DMS53 treated with DMSO at 0.1 percent for 48 hours (cell line): ENCODE measurements at regions not wholly inside any gene's neighbourhood (a gene's known extent, or its start where the extent isn't known, plus 50 kb on each side); places are given as distances from the start of the nearest gene placed in this dataset.
A peak's percentile ranks its signal among the peaks of the same experiment; 100 is the strongest.

Source experiments
- DNase-seq: peaks from one replicate; lab custom pipeline; 2025; ENCODE audit not compliant: unreplicated experiment; lab: John Stamatoyannopoulos, UW

DNA sequence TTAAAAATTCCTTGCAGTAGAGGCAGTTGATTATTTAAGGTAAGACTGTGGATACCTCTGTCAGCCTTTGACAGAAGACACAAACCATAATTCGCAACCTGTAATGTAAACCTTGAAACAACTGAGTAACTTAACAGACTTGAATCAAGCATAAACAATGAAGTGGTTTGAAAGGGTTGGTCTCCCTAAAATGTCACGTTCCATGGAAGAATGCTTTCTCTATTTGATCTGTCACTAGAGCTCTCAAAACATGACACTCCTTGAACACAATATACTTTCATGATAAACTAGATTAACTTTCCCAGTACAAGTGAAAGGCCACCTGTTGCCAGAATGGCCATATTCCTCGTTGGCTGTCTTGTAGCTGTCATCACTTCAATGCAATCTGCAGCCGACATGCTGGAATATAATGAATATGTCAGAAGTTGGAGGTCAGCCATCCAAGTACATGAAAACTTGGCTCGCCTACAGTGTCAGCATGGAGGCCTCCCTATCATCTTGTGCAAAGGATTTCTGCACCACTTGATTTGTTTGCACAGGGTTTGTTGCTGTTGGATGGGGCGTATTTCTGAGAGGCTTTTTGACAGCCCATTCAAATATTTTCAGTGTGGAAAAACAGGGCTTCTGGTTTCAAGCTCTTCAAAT lies 228.0 kb downstream of the TLE4 start:
- peak; percentile 71 for DNase-seq

DNA sequence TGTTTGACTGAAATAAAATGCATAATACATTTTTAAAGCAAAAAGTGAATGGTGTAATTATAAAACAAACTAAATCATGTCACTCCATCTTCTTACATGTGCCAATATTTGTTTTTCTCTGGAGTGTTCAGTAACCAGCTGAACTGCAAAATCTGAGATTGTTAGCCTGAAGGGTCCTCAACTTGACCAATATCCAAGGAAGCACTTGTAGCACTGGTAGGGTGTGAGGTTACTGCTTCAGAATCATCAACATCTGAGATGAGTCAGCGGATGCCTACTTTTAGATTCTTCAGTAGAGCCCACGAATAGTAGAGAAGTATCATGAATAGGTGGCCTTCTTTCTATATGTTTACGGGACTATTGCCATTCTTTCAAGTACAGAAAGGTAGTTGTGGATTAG lies 226.7 kb downstream of the TLE4 start:
- peak; percentile 9 for DNase-seq

DNA sequence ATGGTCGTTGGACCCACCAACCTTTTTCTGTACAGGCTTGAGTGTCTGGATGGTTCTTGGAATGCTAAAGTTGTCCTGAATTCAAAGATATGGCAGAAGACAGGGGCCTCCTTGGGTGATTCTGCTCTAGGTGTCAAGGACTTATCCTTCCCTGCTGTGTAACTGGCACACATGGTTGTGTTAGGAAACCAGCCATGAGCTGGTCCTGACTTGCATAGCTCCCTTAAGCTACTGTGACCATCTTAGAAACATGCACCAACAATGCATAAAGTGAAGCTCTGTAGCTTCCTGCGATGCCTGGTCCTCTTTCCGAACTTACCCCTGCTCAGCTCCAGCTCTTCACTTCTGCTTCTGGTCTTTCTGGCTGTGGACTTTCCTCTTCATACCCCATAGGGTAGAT lies 224.6 kb downstream of the TLE4 start:
- DNase-seq: no peak

DNA sequence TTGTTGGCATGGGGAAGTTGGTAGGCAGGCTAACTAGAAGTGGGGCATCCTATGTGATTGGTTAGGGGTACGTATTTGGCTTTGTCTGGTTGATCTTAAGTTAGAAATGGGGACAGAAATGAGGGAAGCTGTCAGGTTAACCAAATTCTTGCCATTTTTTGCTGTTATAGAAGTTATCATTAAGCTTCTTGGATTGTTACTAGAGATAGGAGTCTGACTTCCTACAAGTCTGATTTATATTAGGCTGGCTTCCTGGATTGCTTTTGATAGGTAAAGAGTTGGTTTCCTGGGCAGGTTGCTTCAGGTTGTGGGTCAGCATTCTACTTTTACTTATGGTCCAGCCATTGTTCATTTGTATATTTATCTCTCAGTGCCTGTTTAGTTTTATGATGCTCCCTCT lies 216.9 kb downstream of the TLE4 start:
- no peak for DNase-seq

DNA sequence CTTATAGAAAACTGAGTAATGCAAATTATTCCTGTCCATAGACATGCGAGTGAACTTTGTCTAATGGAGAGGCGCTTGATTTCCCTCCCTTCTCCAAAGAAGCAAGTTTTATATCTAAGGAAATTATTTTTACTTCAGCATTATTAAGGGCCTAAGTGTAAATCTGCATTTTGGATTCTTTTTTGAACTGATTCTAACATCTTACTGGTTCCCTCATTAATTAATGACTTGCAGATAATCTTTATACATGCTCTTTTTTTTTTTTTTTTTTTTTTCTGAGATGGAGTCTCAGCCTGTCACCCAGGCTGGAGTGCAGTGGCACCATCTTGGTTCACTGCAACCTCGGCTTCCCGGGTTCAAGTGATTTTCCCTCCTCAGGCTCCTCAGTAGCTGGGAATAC lies 209.5 kb downstream of the TLE4 start:
- DNase-seq: no peak

GRCh38 chr9:79780559-79780958 lies 208.8 kb downstream of the TLE4 start:
- no peak for DNase-seq

DNA sequence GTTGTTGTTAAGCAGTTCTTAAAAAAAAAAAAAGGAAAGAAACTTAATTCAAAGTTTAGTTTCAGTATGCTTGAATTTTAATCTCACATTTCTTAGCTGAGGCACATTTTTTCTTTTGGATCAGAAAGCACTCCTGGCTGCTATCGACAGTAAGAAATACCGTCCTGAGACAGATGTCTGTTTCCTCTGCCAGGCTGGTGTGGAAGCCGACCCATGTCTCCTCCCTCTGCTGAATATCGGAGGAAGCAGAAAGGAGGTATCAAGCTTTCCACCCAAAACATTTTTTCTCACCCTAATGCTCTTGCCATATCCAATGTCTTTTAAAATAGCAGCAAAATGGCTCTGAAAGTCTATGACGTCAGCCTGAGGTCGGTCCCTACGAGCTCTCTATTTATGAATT lies 208.1 kb downstream of the TLE4 start:
- no peak for DNase-seq

DNA sequence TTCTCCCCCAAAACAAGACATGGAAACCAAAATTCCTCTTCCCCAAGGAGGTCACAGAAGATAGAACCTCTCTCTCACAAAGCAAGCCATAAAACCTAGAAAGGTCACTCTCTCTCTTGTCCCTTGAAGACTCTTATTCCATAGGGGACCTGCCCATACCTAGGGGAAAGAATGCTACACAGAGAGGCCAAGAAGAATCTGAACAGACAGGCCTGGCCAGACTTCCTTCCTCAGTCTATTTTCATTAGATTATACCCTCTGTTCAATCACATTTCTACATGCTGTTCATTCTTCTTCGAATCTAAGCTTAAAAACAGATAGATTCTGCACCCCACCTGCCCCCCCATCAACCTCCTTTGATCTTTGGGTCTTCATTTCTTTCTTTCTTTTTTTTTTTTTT lies 206.8 kb downstream of the TLE4 start:
- DNase-seq: no peak

- peak; percentile 60 for DNase-seq
Observed at GRCh38 chr9:79776581-79776980, 204.8 kb downstream of the TLE4 start.
